Ishikawa (cell line): ENCODE measurements at regions not wholly inside any gene's neighbourhood (a gene's known extent, or its start where the extent isn't known, plus 50 kb on each side); places are given as distances from the start of the nearest gene placed in this dataset.

ENCODE experiments used
- CEBPB ChIP-seq: IDR thresholded peaks from 2 replicates; pipeline ENCODE4 v1.6.1; 2012
- CREB1 ChIP-seq: IDR thresholded peaks from 2 replicates; pipeline ENCODE4 v1.6.1; 2012; ENCODE audit warnings: low read depth
- EGR1 ChIP-seq: IDR thresholded peaks from 2 replicates; pipeline ENCODE4 v1.6.1; 2012
- EP300 ChIP-seq: IDR thresholded peaks from 2 replicates; pipeline ENCODE4 v1.6.1; 2012; ENCODE audit warnings: borderline replicate concordance
- FOXM1 ChIP-seq: IDR thresholded peaks from 2 replicates; pipeline ENCODE4 v1.6.1; 2012; ENCODE audit warnings: low read depth, borderline replicate concordance
- NFIC ChIP-seq: IDR thresholded peaks from 2 replicates; pipeline ENCODE4 v1.6.1; 2012
- RAD21 ChIP-seq: IDR thresholded peaks from 2 replicates; pipeline ENCODE4 v1.6.1; 2012; ENCODE audit warnings: low read depth
- TAF1 ChIP-seq: IDR thresholded peaks from 2 replicates; pipeline ENCODE4 v1.6.1; 2012; ENCODE audit warnings: low read depth, mild to moderate bottlenecking
- TCF12 ChIP-seq: IDR thresholded peaks from 2 replicates; pipeline ENCODE4 v1.6.1; 2012; ENCODE audit warnings: low read depth
- TEAD4 ChIP-seq: IDR thresholded peaks from 2 replicates; pipeline ENCODE4 v1.6.1; 2012
- YY1 ChIP-seq: IDR thresholded peaks from 2 replicates; pipeline ENCODE4 v1.6.1; 2012; ENCODE audit warnings: low read depth
- ZBTB7A ChIP-seq: IDR thresholded peaks from 2 replicates; pipeline ENCODE4 v1.6.1; 2012; ENCODE audit warnings: low read depth
- TF ChIP-seq, protein P1 (sequence below): IDR thresholded peaks from 2 replicates; pipeline ENCODE4 v1.6.1; 2012
- TF ChIP-seq, protein P2 (sequence below): IDR thresholded peaks from 2 replicates; pipeline ENCODE4 v1.6.1; 2012
- TF ChIP-seq, protein P3 (sequence below): IDR thresholded peaks from 2 replicates; pipeline ENCODE4 v1.6.1; 2012; ENCODE audit warnings: low read depth, mild to moderate bottlenecking

DNA sequence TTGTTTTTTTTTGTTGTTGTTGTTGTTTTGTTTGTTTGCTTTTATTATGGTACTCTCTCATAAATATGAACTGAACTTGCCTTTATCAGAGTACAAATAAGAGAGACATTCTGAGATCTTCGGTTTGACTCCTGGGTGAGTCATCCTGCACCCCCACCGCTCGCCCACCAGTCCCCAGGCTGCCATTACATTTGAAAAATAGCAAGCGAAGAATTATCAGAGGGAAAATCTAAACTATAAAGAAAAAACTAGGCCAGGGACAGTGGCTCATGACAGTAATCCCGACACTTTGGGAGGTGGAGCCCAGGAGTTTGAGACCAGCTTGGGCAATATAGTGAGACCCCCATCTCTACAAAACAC lies 122.1 kb upstream of the MAP3K1 start:
- TF ChIP-seq FOXM1 (no peak), TCF12 (no peak), CEBPB (no peak)
- TF ChIP-seq, protein P1, sequence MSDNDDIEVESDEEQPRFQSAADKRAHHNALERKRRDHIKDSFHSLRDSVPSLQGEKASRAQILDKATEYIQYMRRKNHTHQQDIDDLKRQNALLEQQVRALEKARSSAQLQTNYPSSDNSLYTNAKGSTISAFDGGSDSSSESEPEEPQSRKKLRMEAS = no peak

DNA sequence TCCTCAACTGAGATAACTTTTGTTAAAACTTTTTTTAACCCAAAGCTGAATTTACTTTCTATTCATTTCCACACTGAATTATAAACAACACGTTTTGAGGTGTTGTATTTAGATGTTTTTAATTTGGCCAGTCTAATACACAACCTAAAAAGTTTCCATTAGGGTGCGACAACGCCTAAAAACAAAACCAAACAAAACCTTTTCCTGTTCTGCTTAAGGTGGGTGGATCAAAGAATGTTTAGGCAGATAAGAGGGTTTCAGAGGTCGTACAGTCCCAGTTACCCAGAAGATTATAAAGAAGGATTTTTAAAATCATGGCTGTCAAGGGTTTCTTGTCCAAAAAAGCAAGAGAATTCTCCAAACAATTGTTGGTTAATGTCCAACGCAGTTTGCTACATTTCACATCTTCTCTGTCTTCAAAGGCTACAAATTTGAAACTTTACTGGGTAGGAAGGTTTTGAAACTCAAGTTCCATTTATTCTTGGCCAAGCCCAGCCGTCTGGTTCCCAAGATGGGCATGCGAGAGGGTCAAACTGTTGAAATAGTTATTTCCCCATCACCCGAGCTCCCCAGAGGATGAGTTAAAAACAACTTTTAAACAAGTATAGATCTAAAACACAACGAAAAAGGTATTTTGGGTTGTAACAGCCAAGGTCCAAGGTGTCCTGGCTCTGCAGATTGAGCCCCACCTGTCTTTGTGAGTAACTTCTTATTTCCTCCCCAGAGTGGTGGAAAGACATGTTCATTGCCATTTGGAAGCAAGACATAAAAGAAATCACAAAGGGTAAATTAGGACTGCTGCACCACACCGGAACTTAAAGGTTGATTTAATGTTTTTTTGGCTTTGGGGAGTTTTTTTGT lies 122.8 kb upstream of the MAP3K1 start:
- TF ChIP-seq, protein P2, sequence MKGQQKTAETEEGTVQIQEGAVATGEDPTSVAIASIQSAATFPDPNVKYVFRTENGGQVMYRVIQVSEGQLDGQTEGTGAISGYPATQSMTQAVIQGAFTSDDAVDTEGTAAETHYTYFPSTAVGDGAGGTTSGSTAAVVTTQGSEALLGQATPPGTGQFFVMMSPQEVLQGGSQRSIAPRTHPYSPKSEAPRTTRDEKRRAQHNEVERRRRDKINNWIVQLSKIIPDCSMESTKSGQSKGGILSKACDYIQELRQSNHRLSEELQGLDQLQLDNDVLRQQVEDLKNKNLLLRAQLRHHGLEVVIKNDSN = no peak
- no peak for TF ChIP-seq TEAD4
- no peak for TF ChIP-seq YY1
- no peak for TF ChIP-seq CEBPB
- no peak for TF ChIP-seq EP300
- TF ChIP-seq NFIC = no peak
- TF ChIP-seq, protein P3, sequence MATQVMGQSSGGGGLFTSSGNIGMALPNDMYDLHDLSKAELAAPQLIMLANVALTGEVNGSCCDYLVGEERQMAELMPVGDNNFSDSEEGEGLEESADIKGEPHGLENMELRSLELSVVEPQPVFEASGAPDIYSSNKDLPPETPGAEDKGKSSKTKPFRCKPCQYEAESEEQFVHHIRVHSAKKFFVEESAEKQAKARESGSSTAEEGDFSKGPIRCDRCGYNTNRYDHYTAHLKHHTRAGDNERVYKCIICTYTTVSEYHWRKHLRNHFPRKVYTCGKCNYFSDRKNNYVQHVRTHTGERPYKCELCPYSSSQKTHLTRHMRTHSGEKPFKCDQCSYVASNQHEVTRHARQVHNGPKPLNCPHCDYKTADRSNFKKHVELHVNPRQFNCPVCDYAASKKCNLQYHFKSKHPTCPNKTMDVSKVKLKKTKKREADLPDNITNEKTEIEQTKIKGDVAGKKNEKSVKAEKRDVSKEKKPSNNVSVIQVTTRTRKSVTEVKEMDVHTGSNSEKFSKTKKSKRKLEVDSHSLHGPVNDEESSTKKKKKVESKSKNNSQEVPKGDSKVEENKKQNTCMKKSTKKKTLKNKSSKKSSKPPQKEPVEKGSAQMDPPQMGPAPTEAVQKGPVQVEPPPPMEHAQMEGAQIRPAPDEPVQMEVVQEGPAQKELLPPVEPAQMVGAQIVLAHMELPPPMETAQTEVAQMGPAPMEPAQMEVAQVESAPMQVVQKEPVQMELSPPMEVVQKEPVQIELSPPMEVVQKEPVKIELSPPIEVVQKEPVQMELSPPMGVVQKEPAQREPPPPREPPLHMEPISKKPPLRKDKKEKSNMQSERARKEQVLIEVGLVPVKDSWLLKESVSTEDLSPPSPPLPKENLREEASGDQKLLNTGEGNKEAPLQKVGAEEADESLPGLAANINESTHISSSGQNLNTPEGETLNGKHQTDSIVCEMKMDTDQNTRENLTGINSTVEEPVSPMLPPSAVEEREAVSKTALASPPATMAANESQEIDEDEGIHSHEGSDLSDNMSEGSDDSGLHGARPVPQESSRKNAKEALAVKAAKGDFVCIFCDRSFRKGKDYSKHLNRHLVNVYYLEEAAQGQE = no peak
- no peak for TF ChIP-seq TCF12
- TF ChIP-seq ZBTB7A = no peak
- TF ChIP-seq, protein P1 = no peak
- no peak for TF ChIP-seq TAF1
- no peak for TF ChIP-seq FOXM1
- no peak for TF ChIP-seq CREB1
- no peak for TF ChIP-seq EGR1
- no peak for TF ChIP-seq RAD21

DNA sequence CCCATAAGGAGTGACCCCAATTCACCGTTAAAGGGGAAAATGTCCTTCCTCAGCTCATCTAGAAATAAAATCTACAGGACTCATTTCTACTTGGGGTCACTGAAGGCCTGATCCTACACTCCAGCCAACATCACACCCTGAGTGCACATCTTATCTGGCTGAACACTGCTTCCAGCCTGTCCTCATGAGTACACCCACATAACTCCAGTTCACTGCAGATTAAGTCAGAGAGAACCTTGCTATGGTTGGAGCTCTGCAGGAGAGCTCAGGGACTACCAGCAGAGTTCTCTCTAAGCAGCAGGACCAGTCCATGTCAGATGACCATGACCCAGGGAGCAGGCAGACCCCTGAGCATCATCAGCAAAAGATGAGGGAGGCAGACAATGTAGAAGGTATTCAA lies 126.9 kb upstream of the MAP3K1 start:
- TF ChIP-seq TEAD4 (no peak), RAD21 (no peak), YY1 (no peak), ZBTB7A (no peak), EP300 (no peak), TAF1 (no peak), TCF12 (no peak), NFIC (no peak), CEBPB (no peak), FOXM1 (no peak), EGR1 (no peak), CREB1 (no peak)
- TF ChIP-seq, protein P1 = no peak
- TF ChIP-seq, protein P3 = no peak

DNA sequence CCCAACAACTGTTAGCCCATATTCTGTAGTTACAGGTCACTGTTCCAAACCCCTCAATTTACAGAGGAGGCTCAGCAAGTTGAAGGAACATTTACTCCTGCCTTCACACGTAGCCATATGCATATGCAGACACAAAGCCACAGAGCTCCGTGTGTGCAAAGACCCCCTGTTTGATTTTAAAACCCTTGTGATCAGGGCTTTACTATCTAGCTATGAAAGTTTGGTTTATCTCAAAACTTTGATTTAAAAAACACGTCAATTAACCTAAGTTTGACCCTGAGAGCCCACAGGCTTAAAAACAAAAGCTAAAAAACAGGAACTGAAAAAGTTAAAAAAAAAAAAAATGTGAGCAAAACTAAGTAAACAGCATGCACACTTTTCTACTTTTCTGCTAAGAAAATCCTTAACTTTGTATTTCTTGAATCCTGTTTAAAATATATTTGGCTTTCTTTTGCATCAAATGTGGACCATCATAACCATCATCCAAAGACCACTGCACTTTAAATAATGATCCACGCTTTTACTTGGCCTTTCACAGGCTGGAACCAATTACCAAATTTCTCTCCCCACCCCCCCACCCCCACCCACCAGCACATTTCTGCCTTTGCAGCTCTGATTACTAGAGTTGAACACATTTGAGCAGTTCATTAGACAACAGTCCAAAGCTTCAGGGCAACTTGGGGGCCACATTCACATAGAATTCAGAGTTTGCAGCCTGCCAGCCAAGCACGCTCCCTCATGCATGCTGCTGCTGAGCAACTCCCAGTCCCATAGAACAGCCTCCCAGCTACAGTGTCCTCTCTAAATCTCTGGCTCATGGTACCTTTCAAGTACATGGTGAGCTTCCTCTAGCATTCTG lies 128.8 kb upstream of the MAP3K1 start:
- TF ChIP-seq NFIC (no peak), EGR1 (no peak)
- TF ChIP-seq, protein P3 = no peak
